Activated naive CD4-positive, alpha-beta T cell (primary cell): ENCODE measurements at regions not wholly inside any gene's neighbourhood (a gene's known extent, or its start where the extent isn't known, plus 50 kb on each side); places are given as distances from the start of the nearest gene placed in this dataset.

Experiments used
- DNase-seq, 4 experiments: peaks; one replicate each; lab custom pipeline; 2025; lab: John Stamatoyannopoulos, UW

DNA sequence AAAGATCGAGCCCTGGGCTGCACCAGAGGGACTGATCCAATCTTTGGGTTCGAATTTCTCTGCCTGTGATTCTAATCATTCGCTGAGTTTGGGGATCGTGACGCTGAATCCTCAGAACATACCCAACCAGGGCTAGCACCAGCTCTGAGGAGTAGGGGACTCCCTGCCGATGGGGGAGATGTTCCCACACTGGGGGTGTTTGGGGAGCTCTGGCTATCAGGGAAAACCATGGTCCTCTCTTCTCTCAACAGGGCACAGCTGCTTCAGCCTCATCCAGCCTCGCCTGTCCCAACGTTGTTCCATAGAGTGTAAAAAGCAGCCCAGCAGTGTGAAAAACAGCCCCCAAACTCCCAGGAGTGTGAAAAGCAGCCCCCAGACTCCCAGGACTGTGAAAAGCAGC, 136.6 kb downstream of the ANKRD60 start:
- no peak for DNase-seq

DNA sequence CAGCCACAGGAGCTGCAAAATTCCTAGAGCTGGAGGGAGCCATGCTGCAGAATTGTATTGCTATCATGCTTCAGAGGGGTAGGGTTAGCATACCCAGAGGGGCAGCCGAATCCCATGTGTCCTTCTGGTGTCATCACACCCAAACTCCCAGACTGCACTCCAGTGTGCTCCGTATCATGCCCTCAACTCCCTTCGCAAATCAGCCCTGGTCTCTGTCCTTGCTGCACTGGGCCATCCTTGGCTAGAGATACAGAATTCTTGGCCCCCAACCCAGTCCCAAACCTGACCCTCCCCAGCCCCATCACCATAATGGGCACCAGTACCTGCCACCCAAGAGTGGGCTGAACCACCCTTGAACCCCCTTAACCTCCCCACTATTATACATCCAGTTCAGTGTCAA, 138.3 kb downstream of the ANKRD60 start:
- DNase-seq, result no peak

DNA sequence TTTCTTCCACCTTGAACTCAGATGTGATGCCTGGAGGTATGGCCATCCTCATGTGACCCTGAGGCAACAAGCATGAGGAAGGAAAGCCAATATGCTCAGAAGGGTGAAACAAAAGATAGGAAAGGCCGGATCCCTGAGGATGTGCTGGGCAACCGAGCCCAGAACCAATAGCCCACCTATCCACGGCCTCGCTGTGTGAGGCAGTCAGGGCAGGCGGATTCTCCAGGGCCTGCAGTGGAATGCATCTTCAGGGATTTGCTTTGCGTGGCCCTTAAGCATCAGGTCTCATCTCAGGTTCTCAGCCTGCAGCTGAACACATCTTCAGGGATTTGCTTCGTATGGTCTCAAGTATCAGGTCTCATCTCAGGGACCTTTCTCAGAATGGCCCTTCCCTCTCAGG, 139.8 kb downstream of the ANKRD60 start:
- no peak for DNase-seq

DNA sequence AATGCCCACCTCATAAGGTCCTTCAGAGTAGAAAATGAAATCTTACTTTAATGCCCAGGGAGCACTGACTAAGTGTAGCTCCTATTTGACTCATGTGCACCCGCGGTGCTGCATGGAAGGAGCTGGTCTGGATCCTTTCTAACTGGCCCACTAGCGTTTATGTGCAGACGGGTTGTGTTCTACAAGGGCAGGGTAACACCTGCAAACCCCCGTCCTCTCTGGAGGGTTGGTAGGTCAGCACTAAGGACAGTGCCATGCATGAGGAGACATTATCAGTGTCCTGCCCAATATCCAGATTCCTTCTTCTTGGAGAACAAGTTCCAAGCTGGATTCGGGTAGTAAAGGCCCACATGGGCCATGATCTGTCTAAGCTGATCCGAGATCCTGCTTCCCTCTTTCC, 140.3 kb downstream of the ANKRD60 start:
- no peak for DNase-seq

DNA sequence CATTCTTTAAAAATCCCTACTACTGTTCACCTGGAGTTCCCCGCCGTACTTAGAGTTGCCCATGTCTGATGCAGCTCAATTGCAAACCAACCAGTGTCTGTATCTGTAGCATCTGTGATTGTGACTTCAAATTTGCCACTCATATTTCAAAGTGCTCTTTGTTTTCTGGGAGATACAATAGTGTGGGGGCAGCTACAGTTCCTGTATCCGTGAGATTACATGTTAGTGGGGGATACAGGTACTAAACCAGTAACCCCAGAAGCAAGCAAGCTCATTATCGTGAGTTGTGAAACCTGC, 140.9 kb downstream of the ANKRD60 start:
- DNase-seq, result no peak

DNA sequence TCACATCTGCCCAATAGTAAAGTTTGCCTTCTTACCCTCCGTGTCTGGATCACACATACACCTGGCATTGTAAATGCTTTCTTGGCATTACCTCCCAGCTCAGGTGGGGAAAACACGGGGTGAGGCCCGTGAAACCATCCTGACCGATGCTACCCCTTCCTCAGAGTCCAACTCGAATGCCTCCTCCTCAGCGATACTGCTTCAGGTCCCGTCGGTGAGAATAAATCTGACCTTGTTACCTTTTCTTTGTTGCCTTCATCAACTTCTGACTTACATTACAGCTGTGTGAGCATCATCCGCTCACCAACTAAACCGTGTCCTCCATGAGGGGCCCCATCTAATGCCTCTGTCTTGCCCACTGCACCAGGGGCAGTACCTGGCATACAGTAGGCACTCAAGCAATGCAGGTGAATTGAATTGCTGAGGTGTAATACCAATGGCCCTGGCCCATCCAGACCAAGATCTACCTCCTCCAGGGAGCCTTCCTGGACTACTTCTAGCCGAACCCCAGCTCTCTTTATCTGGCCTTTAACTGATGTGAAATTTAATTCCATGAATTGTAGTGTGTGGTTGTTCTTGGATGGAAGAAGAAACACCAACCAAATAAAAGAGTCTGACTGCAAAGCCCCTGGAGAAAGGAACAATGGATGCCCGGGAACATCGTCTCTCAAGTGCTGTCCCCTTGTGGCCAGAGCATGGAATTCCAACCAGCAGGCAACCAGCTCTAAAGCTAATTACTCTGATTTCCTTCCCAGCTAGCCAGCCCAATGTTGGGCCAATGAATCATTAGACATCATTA, 141.5 kb downstream of the ANKRD60 start:
- DNase-seq, result no peak

DNA sequence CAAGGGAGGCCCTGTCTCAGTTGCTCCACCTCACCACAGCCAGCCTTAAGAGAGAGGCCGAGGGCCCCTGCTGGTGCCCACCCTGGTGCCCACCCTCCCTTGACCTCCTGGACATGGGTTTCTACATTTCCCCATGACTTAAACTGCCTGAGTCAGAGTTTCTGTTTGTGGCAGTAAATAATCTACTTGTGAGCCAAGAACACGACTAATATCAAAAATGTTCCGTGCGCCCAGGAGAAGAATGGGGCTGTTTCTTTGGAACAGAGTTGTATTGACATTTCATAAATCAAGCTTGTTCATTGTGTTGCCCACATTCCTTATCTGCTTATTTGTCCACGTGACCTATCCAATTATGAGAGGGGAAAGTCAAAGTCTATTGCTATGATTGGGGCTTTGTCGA, 143.5 kb downstream of the ANKRD60 start:
- DNase-seq, result no peak

DNA sequence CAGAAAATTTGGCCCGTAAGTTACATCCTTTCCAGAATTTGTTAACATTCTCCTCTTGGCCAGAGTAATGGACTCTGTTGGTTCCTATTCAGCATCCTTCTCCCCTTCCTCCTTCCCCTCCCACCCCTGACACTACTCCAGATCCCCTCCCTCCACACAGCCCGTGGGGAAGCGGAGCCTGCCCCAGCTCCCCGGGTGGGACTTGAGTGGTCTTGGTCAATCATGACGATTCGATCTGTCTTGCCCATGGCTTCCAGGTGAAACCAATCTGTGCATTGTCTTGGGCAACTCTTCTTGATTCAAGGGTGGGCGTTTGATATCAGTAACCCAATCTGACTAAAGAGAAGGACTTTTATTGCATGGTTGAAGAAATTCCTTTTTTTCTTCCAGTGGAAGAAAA, 143.9 kb downstream of the ANKRD60 start:
- no peak for DNase-seq

DNA sequence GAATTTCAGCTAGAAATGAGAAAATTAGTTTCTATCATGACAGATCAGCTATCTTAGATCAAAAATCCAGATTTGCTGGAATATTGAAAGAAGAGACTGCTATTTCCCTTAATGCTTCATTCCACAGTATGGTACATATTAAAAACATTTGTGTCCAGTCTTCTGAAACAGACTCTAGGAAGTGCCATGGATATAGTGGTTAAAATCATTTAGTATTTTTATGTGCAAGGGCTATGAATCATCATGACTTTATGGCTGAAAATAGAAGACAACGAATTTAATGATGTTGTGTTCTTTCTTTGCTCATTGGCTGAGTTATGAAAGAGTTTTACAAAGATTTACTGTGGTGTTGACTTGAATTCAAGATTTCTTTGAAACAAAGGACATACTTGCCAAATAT, 146.6 kb downstream of the ANKRD60 start:
- no peak for DNase-seq

DNA sequence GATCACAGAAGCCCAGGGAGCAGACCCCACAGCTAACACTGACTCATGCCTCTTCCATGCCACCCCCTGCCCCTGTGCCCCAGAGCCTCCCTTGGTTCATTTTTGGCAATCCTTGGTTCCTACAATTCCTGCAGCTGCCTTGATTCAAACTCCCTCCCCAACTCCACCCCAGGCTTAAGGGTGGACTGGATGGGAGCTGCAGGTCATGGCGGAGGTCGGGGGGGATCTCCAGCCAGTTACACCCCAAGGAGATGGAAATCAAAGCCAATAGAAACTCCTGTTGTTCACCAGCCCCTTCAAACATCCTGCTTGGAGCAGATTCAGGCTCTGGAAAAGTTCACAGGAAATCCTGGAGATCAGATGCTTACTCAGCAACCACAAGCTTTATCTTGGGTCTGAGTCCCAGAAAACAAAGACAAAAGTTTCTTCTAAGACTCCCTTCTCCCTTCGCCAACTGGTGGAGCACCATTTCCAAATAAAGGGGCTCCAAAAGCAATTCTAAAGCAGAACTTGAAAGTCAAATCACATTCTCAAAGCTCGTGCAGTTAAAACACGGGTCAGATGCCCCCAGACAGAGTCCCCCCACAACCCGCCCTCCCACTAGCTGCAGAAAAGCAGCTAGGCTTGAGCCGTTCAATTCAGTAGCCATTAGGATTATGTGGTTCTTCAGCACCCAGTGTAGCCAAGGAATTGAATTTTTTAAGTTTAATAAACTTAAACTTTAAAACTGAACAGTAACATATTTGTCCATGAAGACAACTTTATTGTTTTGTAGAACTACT, 149.5 kb downstream of the ANKRD60 start:
- no peak for DNase-seq

DNA sequence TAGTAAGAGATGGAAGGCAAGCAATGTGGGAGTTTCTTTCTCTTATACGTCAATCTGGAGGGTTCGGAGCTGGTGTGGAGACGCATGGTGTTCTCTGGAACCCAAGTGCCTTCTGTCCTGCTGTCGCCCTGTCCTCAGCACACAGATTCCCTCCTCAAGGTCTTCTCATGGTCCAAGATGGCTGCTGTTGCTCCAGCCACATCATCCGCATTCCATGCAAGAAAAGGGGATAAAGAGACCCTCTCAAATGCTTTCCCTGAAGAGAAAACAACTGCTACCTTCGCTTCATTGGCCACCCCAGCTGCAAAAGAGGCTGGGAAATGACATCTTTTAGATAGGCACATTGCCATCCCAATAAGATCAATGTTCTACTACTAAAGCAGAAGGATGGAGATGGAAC, 151.2 kb downstream of the ANKRD60 start:
- DNase-seq, result no peak

DNA sequence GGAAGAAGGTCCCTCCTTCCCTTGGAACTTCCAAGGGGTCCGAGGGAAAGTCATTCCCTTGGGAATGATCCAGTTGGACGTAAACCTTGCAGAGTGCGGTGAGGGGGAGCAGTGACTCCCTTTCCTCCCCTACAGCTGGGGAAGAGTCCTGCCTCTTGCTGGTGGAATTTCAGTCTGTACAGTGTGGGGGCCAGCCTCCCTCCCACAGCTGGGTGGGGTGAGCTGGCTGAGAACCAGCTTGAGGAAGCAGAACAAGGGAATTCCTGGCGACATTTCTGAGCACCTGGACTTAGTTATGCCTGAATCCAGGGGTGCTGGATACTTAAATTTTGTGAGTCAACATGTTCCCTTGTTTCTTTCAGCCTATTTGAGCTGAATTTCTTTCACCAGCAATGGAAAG, 152.0 kb downstream of the ANKRD60 start:
- no peak for DNase-seq

DNA sequence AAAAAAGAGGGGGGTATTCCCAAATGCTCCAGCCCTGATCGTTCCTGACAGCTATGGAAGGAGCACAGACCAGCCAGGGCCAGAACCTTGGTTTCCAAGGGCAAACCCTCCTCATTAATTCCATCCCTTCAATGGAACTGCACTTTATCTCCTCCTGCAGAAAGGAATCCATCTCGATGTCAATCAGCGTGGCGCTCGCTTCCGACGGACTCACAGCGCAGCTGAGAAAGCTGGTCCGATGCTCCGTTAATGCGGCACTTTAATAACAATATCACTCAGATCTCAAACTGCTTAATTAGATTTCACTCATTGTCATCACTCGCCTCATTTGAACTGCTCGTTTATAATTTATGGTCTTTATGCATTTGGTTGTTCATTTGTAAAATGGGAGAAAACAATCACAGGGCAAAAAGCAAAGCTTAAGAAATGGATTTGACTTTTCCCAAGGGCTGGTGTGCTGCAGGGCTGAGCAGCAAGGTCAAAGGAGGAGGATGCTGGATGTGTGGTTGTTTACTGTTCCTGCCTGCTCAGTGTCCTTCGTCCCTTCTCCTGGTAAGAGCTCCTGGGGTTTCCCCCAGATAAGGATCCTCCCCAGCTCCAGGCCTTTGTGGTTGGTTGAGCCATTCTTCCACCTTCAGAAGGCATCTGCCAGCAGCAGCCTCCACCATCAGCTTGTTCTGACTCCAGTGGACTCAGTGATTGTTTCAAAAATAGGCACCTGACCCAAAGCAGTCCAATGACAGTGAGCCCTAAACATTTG, 152.7 kb downstream of the ANKRD60 start:
- no peak for DNase-seq

DNA sequence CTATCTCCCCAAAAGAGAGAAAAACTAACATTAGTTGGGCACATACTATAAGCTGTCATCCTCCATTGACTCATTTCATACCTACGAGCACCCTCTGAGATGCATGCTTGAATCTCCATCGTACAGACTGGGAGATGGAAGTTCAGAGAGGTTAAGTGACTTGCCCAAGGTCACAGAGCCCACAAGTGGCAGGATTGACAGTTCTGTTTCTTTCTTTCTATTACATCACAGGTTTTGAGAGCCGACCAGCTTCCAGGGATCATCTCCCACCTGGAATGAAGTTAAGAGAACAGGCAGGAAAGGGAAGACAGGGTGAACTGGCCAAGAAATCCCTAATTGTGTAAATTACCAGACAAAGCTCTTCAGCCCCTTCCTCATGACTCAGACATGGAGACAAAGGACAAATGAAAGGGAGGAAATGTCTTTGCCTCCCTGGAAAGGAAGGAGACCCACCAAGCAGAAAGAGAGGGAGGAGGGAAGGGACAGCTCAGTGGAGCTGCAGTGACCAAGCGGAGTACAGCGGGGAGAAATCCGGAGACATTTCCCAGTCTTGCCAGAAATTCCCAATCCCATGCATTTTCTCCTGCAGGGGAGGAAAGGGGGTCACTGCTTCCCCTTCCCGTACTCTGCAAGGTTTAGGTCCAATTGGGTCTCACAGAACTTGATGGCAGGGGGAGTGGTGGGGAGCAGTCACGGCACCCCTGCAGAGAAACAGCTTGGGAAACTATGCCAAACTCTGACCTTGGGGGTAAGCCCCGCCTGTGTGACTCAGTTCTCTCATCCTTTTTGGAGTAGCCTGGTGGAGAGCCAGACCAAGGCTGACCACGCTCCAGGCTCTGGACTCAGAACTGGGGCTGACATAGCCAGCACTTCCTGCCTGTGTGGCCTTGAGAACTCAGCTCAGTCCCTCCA, 154.3 kb downstream of the ANKRD60 start:
- no peak for DNase-seq

DNA sequence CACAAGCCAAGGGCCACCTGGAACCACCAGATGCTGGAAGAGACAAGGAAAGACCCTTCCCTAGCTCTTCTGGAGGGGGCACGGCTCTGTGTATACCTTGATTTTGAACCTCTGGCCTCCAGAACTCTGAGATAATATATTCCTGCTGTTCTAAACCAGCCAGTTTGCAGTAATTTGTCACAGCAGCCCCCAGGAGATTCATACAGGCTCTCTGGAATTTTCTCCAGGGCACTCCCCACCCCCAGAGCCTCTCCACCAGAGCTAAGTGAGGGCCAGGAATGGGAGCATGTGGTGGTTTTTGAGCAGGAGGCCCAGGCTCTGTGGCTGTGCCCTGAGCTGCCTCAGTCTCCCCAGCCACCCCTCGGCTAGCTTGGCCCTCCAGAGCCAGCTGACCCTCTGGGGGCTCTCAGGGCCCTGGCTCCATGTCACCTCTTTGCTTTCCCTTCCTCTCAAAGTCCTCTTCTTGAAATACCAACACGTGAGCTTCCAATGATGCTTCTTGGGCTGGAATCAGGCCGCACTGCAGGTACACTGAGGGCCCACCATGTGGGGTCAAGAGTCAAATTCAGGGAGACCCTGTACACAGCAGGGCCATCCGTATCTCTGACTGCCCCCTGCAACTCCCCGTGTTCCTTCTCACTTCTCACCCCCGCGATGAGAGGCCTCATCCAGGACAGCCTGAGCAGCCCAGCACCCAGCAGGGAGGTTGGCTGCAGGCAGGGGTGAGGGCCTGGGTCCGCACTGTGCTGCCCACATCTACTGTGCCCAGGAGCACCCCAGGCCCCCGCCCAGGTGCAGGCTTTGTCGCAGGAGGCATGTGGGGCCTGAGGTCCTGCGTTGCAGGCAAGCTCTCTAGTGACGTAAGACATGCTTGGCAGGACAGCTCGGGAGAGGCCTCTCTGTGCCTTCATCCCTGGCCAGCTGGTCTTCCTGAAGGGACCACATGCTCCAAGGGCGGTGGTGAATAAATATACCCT, 155.5 kb downstream of the ANKRD60 start:
- DNase-seq, result no peak

DNA sequence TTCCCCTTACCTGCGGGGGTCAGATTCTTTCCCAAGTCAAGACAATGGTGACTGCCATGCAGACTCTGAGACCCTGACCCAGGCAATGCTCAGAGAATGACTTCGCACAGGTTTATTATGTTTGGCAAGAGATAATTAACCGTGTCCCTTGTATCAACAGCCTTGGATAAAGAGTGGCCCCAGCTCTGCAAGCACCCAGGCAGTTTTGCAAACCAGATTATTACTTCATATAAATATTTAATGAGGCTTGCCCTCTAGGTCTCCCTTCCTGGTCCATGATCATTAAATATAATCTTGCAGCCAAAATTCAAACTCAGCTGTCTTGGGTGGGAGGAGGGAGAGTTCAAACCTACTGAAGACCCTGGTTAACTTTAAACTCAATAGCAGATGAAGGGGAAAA, 156.5 kb downstream of the ANKRD60 start:
- no peak for DNase-seq

DNA sequence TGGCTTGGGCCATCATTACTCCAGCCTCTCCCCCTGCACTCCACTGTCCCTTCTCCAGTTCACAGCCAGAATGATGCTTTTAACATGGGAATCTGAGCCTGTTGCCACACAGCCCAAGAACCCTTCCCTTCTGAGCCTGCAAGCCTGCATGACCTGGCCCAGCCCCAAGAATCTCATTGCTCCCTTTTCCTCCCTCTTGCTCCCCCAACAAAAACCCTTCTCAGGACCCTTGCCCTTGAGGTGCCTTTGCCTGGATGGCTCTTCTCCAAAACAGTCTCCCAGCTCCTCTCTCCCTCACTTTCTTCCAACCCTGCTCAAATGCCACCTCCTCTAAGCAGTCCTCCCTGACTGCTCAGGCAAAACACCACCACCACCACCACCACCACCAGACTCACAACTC, 157.2 kb downstream of the ANKRD60 start:
- no peak for DNase-seq

DNA sequence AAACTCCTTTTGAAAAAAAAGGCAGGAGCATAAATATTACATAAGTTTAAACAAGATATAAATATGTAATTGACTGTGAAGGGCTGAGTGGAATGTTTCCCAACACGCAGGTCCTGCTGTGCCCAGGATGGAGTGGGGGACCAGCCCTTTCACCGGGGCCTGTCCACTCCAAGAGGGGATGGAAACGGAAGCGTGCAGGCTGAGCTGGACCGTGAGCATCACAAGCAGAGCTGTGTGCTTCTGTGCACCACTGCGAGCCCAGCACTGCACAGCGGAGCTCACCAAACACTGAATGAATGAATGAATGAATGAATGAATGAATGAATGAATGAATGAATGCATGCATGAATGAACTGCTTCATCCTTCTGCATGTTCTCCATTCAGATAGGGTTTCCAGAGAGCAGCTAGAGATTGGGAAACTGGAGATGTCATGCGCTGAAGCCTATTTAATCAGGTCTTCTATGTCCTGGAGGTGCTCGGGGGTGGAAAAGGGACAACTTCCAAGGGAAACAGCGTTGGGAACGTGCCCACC, 157.7 kb downstream of the ANKRD60 start:
- no peak for DNase-seq

DNA sequence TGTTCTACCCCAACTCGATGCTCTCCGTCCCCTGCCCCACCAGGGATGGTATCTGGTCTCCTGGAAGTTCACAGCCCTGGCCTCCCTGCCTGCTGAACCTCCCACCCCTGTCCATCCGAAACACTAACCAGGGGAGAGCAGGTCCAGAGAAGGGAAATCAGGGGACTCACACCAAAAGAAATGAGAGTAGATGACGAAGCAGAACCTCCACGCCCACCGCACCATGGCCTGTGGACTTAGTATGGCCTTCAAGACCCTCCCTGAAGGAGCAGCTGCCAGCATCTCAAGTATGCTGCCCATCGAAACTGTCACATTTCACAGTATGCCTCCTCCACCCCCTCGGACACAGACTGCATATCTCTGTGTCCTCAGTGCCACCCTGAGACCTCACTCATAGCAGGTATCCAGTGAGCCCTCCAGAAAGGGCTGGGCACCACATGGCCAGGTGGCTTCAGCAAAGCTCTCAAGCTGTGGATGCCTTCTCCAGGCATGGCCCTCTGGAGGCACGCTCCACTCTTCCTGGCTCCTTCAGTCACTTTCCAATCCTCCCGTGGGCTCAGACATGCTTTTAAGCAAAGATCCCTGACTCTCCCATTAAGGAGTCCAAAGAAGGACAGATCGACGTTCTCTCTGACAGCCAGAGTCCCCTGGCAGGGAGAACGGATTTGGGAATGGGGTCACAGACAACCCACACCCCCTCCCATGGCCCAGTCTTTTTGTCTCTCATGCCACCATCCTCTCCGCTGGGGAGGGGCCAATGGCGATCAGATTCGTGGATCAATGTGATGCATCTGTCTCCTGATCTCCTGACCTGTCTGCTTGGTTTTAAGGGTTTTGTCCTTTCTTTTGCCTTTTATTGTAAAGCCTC, 158.4 kb downstream of the ANKRD60 start:
- DNase-seq, result no peak

DNA sequence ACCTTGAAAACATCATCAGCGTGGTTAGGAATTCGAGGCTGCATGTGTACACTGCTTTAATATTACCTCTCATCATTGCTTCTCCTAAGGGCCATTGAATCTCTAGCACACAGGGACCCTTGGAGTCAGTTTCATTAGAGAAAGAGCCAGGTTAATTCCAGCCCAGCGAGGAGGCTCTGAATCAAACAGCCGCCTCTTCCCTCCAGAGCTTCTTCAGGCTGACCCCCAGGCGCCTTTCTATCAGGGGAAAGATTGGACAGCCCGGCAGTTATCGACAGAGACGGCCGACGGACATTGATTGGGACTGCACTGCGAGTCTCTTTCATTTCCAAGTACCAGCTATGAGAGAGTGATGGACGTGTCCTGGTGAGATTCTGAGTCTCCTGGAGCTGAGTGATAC, 159.2 kb downstream of the ANKRD60 start:
- DNase-seq, result no peak
